ENCODE measurements at regions not wholly inside any gene's neighbourhood (a gene's known extent, or its start where the extent isn't known, plus 50 kb on each side); places are given as distances from the start of the nearest gene placed in this dataset.
"Not testable (repeated sequence)": the region's sequence is repeated elsewhere in the genome, so short reads cannot be mapped to it uniquely, and the experiment has no call there.

DNA sequence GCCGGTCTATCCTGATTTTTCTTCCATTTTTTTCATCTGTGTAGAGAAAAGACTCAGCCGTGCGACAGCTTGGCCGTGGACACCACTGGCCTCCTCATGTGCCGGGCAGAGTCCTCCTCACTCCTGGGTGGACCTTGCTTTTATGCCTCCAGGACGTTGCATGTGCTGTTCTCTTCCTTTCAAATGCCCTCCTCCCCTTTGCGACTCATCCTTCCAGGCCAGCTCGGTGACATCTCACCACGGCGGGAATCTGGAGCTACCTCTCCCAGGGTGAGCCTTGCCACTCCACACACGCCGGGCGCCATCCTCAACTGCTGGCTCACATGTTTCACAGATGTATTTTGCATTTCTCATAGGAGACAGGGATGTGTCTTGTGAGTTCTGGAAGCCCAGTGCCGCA lies 198.5 kb upstream of the HDAC4 start:
- H3K9me3 Mint-ChIP-seq: no peaks in the 10 kb centered on the region
- ATAC-seq (replicated peaks in 1 of 2) (no peak), DNase-seq (no peak)
- H3K27me3 Mint-ChIP-seq (ENCODE audit: low read depth): no peaks in the 10 kb centered on the region
- no peak overlapping the region for H3K27ac Mint-ChIP-seq
- H3K4me3 Mint-ChIP-seq: no peak overlapping the region
- H3K4me1 Mint-ChIP-seq (ENCODE audit: low read depth): peaks cover 17% of the 10 kb centered on the region
- H3K36me3 Mint-ChIP-seq (ENCODE audit: insufficient read depth in 2 of 2): no peaks in the 10 kb centered on the region

- Mint-ChIP-seq H3K4me1 (ENCODE audit: low read depth) (peaks cover 17% of the 10 kb centered on the region), H3K9me3 (no peaks in the 10 kb centered on the region), H3K27ac (no peak overlapping the region), H3K27me3 (ENCODE audit: low read depth) (no peaks in the 10 kb centered on the region), H3K36me3 (ENCODE audit: insufficient read depth in 2 of 2) (no peaks in the 10 kb centered on the region), H3K4me3 (no peak overlapping the region)
- DNase-seq (no peak), ATAC-seq (replicated peaks in 1 of 2) (no peak)
Measured at GRCh38 chr2:239598732-239599090, 197.9 kb upstream of the HDAC4 start.

GRCh38 chr2:239598011-239598731 lies 197.4 kb upstream of the HDAC4 start:
- Mint-ChIP-seq H3K4me3 (no peak overlapping the region), H3K36me3 (ENCODE audit: insufficient read depth in 2 of 2) (no peaks in the 10 kb centered on the region), H3K4me1 (ENCODE audit: low read depth) (peaks cover 17% of the 10 kb centered on the region), H3K27me3 (ENCODE audit: low read depth) (no peaks in the 10 kb centered on the region), H3K27ac (no peak overlapping the region), H3K9me3 (no peaks in the 10 kb centered on the region)
- peak; percentile 76 to 79 for ATAC-seq (replicated peaks in 1 of 2)
- DNase-seq: peak; percentile 15 to 41

- H3K4me3 Mint-ChIP-seq: no peak overlapping the region
- peaks cover 12% of the 10 kb centered on the region for H3K4me1 Mint-ChIP-seq (ENCODE audit: low read depth)
- H3K27me3 Mint-ChIP-seq (ENCODE audit: low read depth): no peaks in the 10 kb centered on the region
- peaks cover 0 to 2% of the 10 kb centered on the region in 2 donors for H3K9me3 Mint-ChIP-seq
- H3K27ac Mint-ChIP-seq: no peak overlapping the region
- DNase-seq (no peak), ATAC-seq (replicated peaks in 1 of 2) (no peak)
- no peaks in the 10 kb centered on the region for H3K36me3 Mint-ChIP-seq (ENCODE audit: insufficient read depth in 2 of 2)
Measured at GRCh38 chr2:239597216-239597615, 196.4 kb upstream of the HDAC4 start.

DNA sequence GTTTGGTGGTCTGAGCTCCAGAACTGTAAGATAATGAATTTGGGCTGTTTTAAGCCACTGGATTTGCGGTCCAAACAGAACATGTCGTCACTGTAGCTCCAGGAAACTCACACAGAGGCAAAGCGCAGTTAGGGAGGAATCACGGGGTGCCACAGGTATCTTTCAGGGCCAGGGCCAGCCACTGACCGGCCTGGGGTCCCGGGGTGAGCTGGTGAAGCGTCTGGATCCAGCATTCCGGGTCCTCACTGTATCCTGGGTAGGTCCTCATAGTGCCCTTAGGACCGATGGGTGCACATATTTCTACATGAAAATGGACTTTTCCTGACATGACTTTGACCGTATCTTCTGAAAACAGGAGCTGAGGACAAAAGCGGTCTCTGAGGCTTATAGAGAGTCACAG lies 196.0 kb upstream of the HDAC4 start:
- Mint-ChIP-seq H3K4me1 (ENCODE audit: low read depth) (peaks cover 11% of the 10 kb centered on the region), H3K36me3 (ENCODE audit: insufficient read depth in 2 of 2) (no peaks in the 10 kb centered on the region), H3K9me3 (peaks cover 0 to 7% of the 10 kb centered on the region in 2 donors), H3K27ac (no peak overlapping the region), H3K27me3 (ENCODE audit: low read depth) (no peaks in the 10 kb centered on the region), H3K4me3 (no peak overlapping the region)
- no peak for DNase-seq
- ATAC-seq (replicated peaks in 1 of 2): no peak

DNA sequence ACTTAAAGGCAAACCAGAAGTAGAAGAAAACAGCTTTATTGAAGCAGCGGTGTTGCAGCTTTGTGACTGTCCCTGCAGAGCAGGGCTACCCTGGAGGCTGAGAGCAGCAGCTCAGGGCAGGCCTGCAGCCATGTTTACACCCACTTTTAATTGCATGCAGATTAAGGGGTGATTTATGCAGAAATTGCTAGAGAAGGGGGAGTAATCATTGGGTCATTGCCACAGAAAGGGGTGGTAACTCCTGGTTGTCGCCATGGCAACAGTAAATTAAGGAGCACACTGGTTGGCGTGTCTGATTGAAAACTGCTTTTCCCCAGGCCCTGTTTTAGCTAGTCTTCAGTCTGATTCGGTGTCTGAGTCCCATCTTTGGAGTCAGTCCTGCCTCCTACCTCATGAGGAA lies 195.4 kb upstream of the HDAC4 start:
- H3K27me3 Mint-ChIP-seq (ENCODE audit: low read depth): no peaks in the 10 kb centered on the region
- no peak overlapping the region for H3K27ac Mint-ChIP-seq
- H3K4me3 Mint-ChIP-seq: no peak overlapping the region
- H3K9me3 Mint-ChIP-seq: peaks cover 1 to 9% of the 10 kb centered on the region in 2 donors
- ATAC-seq (replicated peaks in 1 of 2) (no peak), DNase-seq (no peak)
- peaks cover 11% of the 10 kb centered on the region for H3K4me1 Mint-ChIP-seq (ENCODE audit: low read depth)
- H3K36me3 Mint-ChIP-seq (ENCODE audit: insufficient read depth in 2 of 2): no peaks in the 10 kb centered on the region

GRCh38 chr2:239595726-239596125 lies 194.9 kb upstream of the HDAC4 start:
- ATAC-seq (replicated peaks in 1 of 2) (no peak), DNase-seq (no peak)
- no peaks in the 10 kb centered on the region for H3K36me3 Mint-ChIP-seq (ENCODE audit: insufficient read depth in 2 of 2)
- no peak overlapping the region for H3K4me3 Mint-ChIP-seq
- no peak overlapping the region for H3K27ac Mint-ChIP-seq
- H3K9me3 Mint-ChIP-seq: peaks cover 1 to 9% of the 10 kb centered on the region in 2 donors
- H3K27me3 Mint-ChIP-seq (ENCODE audit: low read depth): no peaks in the 10 kb centered on the region
- peaks cover 11% of the 10 kb centered on the region for H3K4me1 Mint-ChIP-seq (ENCODE audit: low read depth)

DNA sequence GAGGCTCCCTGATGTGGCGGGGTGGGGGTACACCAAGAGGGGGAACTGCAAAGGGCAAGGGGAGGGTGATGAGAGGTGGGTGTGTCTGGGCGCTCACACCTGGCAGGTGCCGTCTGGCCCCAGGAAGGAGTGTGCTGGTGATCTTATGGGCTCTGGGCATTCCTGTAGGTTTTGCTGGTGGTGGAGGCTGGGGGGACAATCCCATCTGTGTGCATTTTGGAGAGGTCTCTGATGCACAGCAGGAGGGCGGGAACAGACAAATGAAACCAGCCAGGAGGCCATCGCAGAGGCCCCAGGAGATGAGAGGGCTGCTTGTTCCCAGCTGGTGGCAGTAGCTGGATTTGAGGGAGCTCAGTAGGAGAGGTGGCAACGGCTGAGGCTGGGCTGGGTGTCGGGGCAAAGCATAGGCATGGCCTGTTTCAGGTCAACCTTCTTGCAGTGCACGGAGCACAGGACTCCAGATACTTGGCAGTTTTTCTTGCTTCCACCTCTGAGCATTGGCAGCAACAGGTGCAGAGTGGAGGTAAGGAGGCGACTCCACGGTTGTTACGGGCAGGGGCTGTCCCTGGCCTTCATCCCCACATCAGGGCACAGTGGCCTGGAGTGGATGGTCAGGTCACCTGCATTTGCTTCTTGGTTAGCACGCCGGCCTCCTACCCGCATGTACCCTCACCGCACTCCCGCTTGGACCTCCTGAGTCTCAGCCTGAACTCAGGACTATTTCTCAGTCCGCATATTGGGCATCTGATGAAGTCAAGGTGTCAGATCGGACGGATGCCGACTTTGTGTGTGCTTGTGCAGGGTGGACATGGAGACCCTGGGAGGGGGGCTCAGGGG lies 194.2 kb upstream of the HDAC4 start:
- H3K36me3 Mint-ChIP-seq (ENCODE audit: insufficient read depth in 2 of 2): no peaks in the 10 kb centered on the region
- H3K4me1 Mint-ChIP-seq (ENCODE audit: low read depth): peaks cover 11% of the 10 kb centered on the region
- H3K27me3 Mint-ChIP-seq (ENCODE audit: low read depth): no peaks in the 10 kb centered on the region
- ATAC-seq (replicated peaks in 1 of 2) (no peak), DNase-seq (no peak)
- H3K9me3 Mint-ChIP-seq: peaks cover 1 to 9% of the 10 kb centered on the region in 2 donors
- H3K27ac Mint-ChIP-seq: no peak overlapping the region
- no peak overlapping the region for H3K4me3 Mint-ChIP-seq

- Mint-ChIP-seq H3K4me1 (ENCODE audit: low read depth) (peaks cover 11% of the 10 kb centered on the region), H3K27me3 (ENCODE audit: low read depth) (no peaks in the 10 kb centered on the region), H3K9me3 (peaks cover 1 to 9% of the 10 kb centered on the region in 2 donors), H3K4me3 (no peak overlapping the region), H3K36me3 (ENCODE audit: insufficient read depth in 2 of 2) (no peaks in the 10 kb centered on the region), H3K27ac (no peak overlapping the region)
- no peak for DNase-seq
- no peak for ATAC-seq (replicated peaks in 1 of 2)
Measured at GRCh38 chr2:239594019-239594771, 193.4 kb upstream of the HDAC4 start.

DNA sequence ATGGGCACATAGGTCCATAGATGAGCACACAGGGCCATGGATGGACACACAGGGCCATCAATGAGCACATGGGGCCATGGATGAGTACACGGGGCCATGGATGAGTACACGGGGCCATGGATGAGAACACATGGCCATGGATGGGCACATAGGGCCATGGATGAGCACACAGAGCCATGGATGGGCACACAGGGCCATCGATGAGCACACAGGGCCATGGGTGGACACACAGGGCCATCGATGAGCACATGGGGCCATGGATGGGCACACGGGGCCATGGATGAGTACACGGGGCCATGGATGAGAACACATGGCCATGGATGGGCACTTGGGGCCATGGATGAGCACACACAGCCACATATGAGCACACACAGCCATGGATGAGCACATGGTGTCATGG lies 192.6 kb upstream of the HDAC4 start:
- H3K27me3 Mint-ChIP-seq (ENCODE audit: low read depth): no peaks in the 10 kb centered on the region
- DNase-seq (no peak), ATAC-seq (replicated peaks in 1 of 2) (no peak)
- no peak overlapping the region for H3K27ac Mint-ChIP-seq
- peaks cover 10% of the 10 kb centered on the region for H3K4me1 Mint-ChIP-seq (ENCODE audit: low read depth)
- H3K4me3 Mint-ChIP-seq: no peak overlapping the region
- H3K9me3 Mint-ChIP-seq: peaks cover 1 to 9% of the 10 kb centered on the region in 2 donors
- no peaks in the 10 kb centered on the region for H3K36me3 Mint-ChIP-seq (ENCODE audit: insufficient read depth in 2 of 2)

GRCh38 chr2:239592629-239593290 lies 191.9 kb upstream of the HDAC4 start:
- not testable (repeated sequence) for DNase-seq; H3K27ac Mint-ChIP-seq; H3K36me3 Mint-ChIP-seq (ENCODE audit: insufficient read depth in 2 of 2); H3K4me3 Mint-ChIP-seq; H3K4me1 Mint-ChIP-seq (ENCODE audit: low read depth); ATAC-seq (replicated peaks in 1 of 2); H3K9me3 Mint-ChIP-seq; H3K27me3 Mint-ChIP-seq (ENCODE audit: low read depth)

DNA sequence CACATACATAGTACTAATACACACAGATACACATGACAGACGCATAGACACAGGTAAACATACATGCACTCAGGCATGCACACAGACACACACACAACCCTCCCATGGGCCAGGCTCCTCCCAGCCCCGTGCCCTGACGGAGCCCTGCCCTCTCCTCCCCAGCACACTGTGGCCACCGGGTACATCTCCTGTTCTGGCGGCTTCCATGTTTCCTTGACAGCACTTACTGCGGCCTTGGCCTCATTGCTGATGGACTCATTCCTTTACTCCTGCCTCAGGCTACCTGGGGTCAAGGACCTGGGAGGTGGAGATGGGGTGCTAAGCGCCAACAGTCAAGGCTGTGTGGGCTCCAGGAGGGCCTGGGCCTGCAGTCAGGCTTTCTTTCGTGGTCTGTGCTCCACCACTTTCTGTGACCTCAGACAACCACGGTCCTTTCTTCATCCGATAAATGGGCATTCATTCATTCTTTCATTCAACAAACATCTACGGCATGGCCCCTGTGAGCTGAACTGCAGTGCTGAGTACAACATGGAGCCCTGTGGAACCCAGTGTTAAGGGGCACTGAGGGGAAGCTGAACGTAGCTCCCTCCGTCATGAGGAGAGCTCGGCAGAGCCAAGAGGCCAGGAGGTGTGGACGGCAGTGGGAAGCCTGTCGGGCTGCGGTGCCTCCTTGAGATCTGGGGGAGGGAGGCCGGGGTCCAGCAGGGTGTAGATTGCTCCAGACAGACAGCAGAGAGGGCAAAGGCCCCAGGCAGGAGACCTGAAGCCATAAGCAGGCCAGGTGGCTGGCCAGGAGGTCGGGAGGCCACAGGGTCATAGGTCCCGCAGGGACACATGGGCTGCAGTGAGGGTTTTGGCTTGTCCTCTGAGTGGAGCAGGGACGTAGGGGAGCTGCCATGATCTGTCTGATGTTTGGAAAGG lies 190.4 kb upstream of the HDAC4 start:
- Mint-ChIP-seq H3K4me3 (no peak overlapping the region), H3K27ac (no peak overlapping the region), H3K9me3 (peaks cover 1 to 9% of the 10 kb centered on the region in 2 donors), H3K36me3 (ENCODE audit: insufficient read depth in 2 of 2) (no peaks in the 10 kb centered on the region), H3K4me1 (ENCODE audit: low read depth) (no peaks in the 10 kb centered on the region), H3K27me3 (ENCODE audit: low read depth) (no peaks in the 10 kb centered on the region)
- ATAC-seq (replicated peaks in 1 of 2): no peak
- DNase-seq: no peak
